HepG2 (cell line): ENCODE measurements at regions not wholly inside any gene's neighbourhood (a gene's known extent, or its start where the extent isn't known, plus 50 kb on each side); places are given as distances from the start of the nearest gene placed in this dataset.

Source experiments
- FOXK2 ChIP-seq: fragments of 450-650 bp; IDR thresholded peaks from 2 replicates; pipeline ENCODE4 v1.6.1; 2016
- HDAC6 ChIP-seq: fragments of 200-600 bp; sonication (generic); IDR thresholded peaks from 2 replicates; pipeline ENCODE4 v1.7.0; 2017; ENCODE audit warnings: mild to moderate bottlenecking, antibody characterized with exemption, low read length, low read depth
- IRX3 ChIP-seq: sonication (generic); formaldehyde crosslinking; IDR thresholded peaks from 2 replicates; pipeline ENCODE4 v1.8.1; 2023; ENCODE audit warnings: mild to moderate bottlenecking, low read depth, missing genetic modification reagents, borderline replicate concordance
- KAT8 ChIP-seq: IDR thresholded peaks from 2 replicates; pipeline ENCODE4 v1.6.1; 2016; ENCODE audit warnings: missing genetic modification reagents, missing compliant biosample characterization
- KLF9 ChIP-seq: IDR thresholded peaks from 2 replicates; pipeline ENCODE4 v1.6.1; 2016; ENCODE audit warnings: low read depth
- MBNL3 ChIP-seq: fragments of 250-450 bp; sonication (Bioruptor Pico); conservative IDR thresholded peaks from 2 replicates; pipeline ENCODE4 v1.8.0; 2022; ENCODE audit warnings: mild to moderate bottlenecking, inconsistent platforms
- NAIF1 ChIP-seq: sonication (generic); formaldehyde crosslinking; IDR thresholded peaks from 2 replicates; pipeline ENCODE4 v1.5.0; 2020; ENCODE audit warnings: mild to moderate bottlenecking, missing genetic modification reagents, borderline replicate concordance
- PRPF4 ChIP-seq: fragments of 200-400 bp; formaldehyde crosslinking; IDR thresholded peaks from 2 replicates; pipeline ENCODE4 v1.6.1; 2016; ENCODE audit warnings: low read length, low read depth; ENCODE audit not compliant: poor library complexity, severe bottlenecking
- REPIN1 ChIP-seq: sonication (generic); formaldehyde crosslinking; IDR thresholded peaks from 2 replicates; pipeline ENCODE4 v1.8.0; 2022; ENCODE audit warnings: missing genetic modification reagents, low read depth, mild to moderate bottlenecking, borderline replicate concordance
- SNAI1 ChIP-seq: sonication (generic); formaldehyde crosslinking; IDR thresholded peaks from 2 replicates; pipeline ENCODE4 v1.5.0; 2020; ENCODE audit warnings: mild to moderate bottlenecking, missing genetic modification reagents, borderline replicate concordance
- TAF15 ChIP-seq: fragments of 200-400 bp; formaldehyde crosslinking; IDR thresholded peaks from one replicate; pipeline ENCODE4 v1.6.1; 2018; ENCODE audit warnings: mild to moderate bottlenecking, low read depth, low read length; ENCODE audit not compliant: poor library complexity, severe bottlenecking
- TCF12 ChIP-seq, 2 experiments: fragments of 450-650 bp in 1 of 2; sonication (generic) in 1 of 2; formaldehyde crosslinking in 1 of 2; IDR thresholded peaks; 2 replicates each; pipeline versions ENCODE4 v1.6.1 to v1.8.0; 2017 to 2022; ENCODE audit warnings: antibody characterized with exemption in 1 of 2, mild to moderate bottlenecking in 1 of 2, missing genetic modification reagents in 1 of 2, moderate library complexity in 1 of 2
- ZNF124 ChIP-seq: sonication (generic); formaldehyde crosslinking; IDR thresholded peaks from 2 replicates; pipeline ENCODE4 v1.4.0; 2020; ENCODE audit warnings: missing genetic modification reagents
- ZNF235 ChIP-seq: sonication (generic); formaldehyde crosslinking; IDR thresholded peaks from 2 replicates; pipeline ENCODE4 v1.8.1; 2023; ENCODE audit warnings: mild to moderate bottlenecking, missing genetic modification reagents, borderline replicate concordance
- ZNF256 ChIP-seq: sonication (generic); formaldehyde crosslinking; conservative IDR thresholded peaks from 2 replicates; pipeline ENCODE4 v1.4.0; 2020; ENCODE audit warnings: missing genetic modification reagents
- ZNF382 ChIP-seq: sonication (generic); formaldehyde crosslinking; IDR thresholded peaks from 2 replicates; pipeline ENCODE4 v1.5.0; 2020; ENCODE audit warnings: missing genetic modification reagents, mild to moderate bottlenecking, borderline replicate concordance
- ZNF552 ChIP-seq: sonication (generic); formaldehyde crosslinking; IDR thresholded peaks from 2 replicates; pipeline ENCODE4 v1.9.0; 2022; ENCODE audit warnings: missing genetic modification reagents, mild to moderate bottlenecking, borderline replicate concordance
- ZNF709 ChIP-seq: sonication (generic); formaldehyde crosslinking; IDR thresholded peaks from 2 replicates; pipeline ENCODE4 v1.5.0; 2020; ENCODE audit warnings: mild to moderate bottlenecking, missing genetic modification reagents
- TF ChIP-seq, protein P1 (sequence below): sonication (generic); formaldehyde crosslinking; IDR thresholded peaks from 2 replicates; pipeline ENCODE4 v1.5.0; 2020; ENCODE audit warnings: missing genetic modification reagents
- TF ChIP-seq, protein P2 (sequence below): IDR thresholded peaks from 2 replicates; pipeline ENCODE4 v1.6.1; 2012; ENCODE audit warnings: low read length, improper control_type of control experiment
- TF ChIP-seq, protein P3 (sequence below): sonication (generic); formaldehyde crosslinking; IDR thresholded peaks from 2 replicates; pipeline ENCODE4 v1.9.0; 2021; ENCODE audit warnings: missing genetic modification reagents, borderline replicate concordance

DNA sequence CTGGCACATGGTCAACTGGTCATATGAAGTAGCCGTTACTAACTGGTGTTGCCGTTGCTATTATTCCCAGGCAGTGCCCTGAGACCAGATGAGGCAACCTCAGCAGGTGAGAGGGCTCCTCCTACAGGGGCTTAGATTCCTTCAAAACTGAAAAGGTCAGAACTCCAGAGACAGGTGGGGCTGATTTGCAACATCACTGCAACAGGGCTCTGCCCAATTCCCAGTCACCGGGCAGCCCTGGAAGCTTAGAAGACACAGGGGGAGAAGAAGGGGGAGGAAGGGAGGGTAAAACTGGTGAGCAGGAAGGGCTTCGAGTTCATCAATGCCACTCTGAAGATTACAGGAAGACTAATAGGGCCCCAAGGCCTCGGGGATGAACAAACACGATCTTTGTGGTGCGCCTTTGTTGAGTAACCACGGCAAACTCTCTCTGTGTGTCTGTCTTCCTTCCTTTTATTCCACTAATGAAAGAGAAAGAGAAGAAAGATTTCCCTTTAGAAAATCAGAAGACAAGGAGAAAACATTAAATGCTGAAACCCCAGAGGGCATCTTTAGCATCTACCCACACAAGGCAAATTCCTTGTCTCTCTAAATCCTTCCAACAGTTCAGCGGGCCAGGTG lies 749.1 kb upstream of the TBX3 start (continued):
- TF ChIP-seq SNAI1 (CRISPR knock-in tag) (no peak), PRPF4 (peak; percentile 13), REPIN1 (CRISPR knock-in tag) (no peak; the same call in 1 of the 2 replicates), ZNF235 (CRISPR knock-in tag) (no peak), ZNF124 (peak; percentile 58; the same call in 1 of the 2 replicates), KLF9 (CRISPR knock-in tag) (no peak), TCF12 (IDR thresholded peaks at IDR 0.05) (no peak), TCF12 (CRISPR knock-in tag; IDR thresholded peaks at IDR 0.05) (peak; percentile 69; the same call in 1 of the 2 replicates), TAF15 (no peak), MBNL3 (CRISPR knock-in tag) (no peak), NAIF1 (CRISPR knock-in tag) (no peak), ZNF382 (CRISPR knock-in tag) (no peak), HDAC6 (no peak), ZNF709 (CRISPR knock-in tag) (0 out of 2 replicates have a peak, but pooled peaks have one; percentile 23), KAT8 (CRISPR knock-in tag) (peak; percentile 61; the same call in 1 of the 2 replicates), ZNF552 (no peak), ZNF256 (CRISPR knock-in tag) (0 out of 2 replicates have a peak, but pooled peaks have one; percentile 45), FOXK2 (no peak), IRX3 (CRISPR knock-in tag) (no peak)
- TF ChIP-seq, protein P1, sequence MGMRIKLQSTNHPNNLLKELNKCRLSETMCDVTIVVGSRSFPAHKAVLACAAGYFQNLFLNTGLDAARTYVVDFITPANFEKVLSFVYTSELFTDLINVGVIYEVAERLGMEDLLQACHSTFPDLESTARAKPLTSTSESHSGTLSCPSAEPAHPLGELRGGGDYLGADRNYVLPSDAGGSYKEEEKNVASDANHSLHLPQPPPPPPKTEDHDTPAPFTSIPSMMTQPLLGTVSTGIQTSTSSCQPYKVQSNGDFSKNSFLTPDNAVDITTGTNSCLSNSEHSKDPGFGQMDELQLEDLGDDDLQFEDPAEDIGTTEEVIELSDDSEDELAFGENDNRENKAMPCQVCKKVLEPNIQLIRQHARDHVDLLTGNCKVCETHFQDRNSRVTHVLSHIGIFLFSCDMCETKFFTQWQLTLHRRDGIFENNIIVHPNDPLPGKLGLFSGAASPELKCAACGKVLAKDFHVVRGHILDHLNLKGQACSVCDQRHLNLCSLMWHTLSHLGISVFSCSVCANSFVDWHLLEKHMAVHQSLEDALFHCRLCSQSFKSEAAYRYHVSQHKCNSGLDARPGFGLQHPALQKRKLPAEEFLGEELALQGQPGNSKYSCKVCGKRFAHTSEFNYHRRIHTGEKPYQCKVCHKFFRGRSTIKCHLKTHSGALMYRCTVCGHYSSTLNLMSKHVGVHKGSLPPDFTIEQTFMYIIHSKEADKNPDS (CRISPR knock-in tag), result no peak
- TF ChIP-seq, protein P2, sequence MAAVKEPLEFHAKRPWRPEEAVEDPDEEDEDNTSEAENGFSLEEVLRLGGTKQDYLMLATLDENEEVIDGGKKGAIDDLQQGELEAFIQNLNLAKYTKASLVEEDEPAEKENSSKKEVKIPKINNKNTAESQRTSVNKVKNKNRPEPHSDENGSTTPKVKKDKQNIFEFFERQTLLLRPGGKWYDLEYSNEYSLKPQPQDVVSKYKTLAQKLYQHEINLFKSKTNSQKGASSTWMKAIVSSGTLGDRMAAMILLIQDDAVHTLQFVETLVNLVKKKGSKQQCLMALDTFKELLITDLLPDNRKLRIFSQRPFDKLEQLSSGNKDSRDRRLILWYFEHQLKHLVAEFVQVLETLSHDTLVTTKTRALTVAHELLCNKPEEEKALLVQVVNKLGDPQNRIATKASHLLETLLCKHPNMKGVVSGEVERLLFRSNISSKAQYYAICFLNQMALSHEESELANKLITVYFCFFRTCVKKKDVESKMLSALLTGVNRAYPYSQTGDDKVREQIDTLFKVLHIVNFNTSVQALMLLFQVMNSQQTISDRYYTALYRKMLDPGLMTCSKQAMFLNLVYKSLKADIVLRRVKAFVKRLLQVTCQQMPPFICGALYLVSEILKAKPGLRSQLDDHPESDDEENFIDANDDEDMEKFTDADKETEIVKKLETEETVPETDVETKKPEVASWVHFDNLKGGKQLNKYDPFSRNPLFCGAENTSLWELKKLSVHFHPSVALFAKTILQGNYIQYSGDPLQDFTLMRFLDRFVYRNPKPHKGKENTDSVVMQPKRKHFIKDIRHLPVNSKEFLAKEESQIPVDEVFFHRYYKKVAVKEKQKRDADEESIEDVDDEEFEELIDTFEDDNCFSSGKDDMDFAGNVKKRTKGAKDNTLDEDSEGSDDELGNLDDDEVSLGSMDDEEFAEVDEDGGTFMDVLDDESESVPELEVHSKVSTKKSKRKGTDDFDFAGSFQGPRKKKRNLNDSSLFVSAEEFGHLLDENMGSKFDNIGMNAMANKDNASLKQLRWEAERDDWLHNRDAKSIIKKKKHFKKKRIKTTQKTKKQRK, result no peak
- TF ChIP-seq, protein P3, sequence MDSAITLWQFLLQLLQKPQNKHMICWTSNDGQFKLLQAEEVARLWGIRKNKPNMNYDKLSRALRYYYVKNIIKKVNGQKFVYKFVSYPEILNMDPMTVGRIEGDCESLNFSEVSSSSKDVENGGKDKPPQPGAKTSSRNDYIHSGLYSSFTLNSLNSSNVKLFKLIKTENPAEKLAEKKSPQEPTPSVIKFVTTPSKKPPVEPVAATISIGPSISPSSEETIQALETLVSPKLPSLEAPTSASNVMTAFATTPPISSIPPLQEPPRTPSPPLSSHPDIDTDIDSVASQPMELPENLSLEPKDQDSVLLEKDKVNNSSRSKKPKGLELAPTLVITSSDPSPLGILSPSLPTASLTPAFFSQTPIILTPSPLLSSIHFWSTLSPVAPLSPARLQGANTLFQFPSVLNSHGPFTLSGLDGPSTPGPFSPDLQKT (CRISPR knock-in tag), result no peak
